Smooth muscle cell (in vitro differentiated cells): ENCODE measurements at regions not wholly inside any gene's neighbourhood (a gene's known extent, or its start where the extent isn't known, plus 50 kb on each side); places are given as distances from the start of the nearest gene placed in this dataset.
"Not testable (repeated sequence)": the region's sequence is repeated elsewhere in the genome, so short reads cannot be mapped to it uniquely, and the experiment has no call there.

Source experiments
- DNase-seq: peaks from one replicate; lab custom pipeline; 2025; ENCODE audit not compliant: unreplicated experiment; lab: John Stamatoyannopoulos, UW
- H2AFZ ChIP-seq: fragments of 200-600 bp; sonication (generic); 2 replicates; pipeline ENCODE4 v1.6.0; 2016; ENCODE audit warnings: antibody characterized with exemption, low read depth, mild to moderate bottlenecking
- H3F3A ChIP-seq: fragments of 200-600 bp; sonication (generic); 2 replicates; pipeline ENCODE4 v1.6.0; 2017; ENCODE audit warnings: antibody characterized with exemption, low read depth
- H3K27ac ChIP-seq: fragments of 200-600 bp; sonication (generic); 2 replicates; pipeline ENCODE4 v1.5.1; 2016; ENCODE audit warnings: low read depth, mild to moderate bottlenecking
- H3K27me3 ChIP-seq: fragments of 200-600 bp; sonication (generic); 2 replicates; pipeline ENCODE4 v1.6.1; 2016; ENCODE audit warnings: low read depth, mild to moderate bottlenecking
- H3K36me3 ChIP-seq: fragments of 200-600 bp; sonication (generic); 2 replicates; pipeline ENCODE4 v1.5.1; 2016; ENCODE audit warnings: low read depth
- H3K4me1 ChIP-seq: fragments of 200-600 bp; sonication (generic); 2 replicates; pipeline ENCODE4 v1.5.1; 2016; ENCODE audit warnings: low read depth
- H3K4me2 ChIP-seq: fragments of 200-600 bp; sonication (generic); 2 replicates; pipeline ENCODE4 v1.6.0; 2016; ENCODE audit warnings: mild to moderate bottlenecking
- H3K4me3 ChIP-seq: fragments of 200-600 bp; sonication (generic); 2 replicates; pipeline ENCODE4 v1.5.1; 2016; ENCODE audit warnings: mild to moderate bottlenecking
- H3K79me2 ChIP-seq: fragments of 200-600 bp; sonication (generic); 2 replicates; pipeline ENCODE4 v1.6.0; 2016; ENCODE audit warnings: low read depth, mild to moderate bottlenecking
- H3K9ac ChIP-seq: fragments of 200-600 bp; sonication (generic); 2 replicates; pipeline ENCODE4 v1.6.0; 2016; ENCODE audit warnings: low read depth
- H3K9me3 ChIP-seq: fragments of 200-600 bp; sonication (generic); replicated peaks from 2 replicates; pipeline ENCODE4 v1.5.1; 2016; ENCODE audit warnings: low read depth
- H4K20me1 ChIP-seq: fragments of 200-600 bp; sonication (generic); 2 replicates; pipeline ENCODE4 v1.6.0; 2016; ENCODE audit warnings: low read depth
- WGBS: methylation state at CpG from one replicate; pipeline ENCODE4 v1.1.7; 2016; ENCODE audit warnings: low lambda C conversion rate; 5-methylcytosine and 5-hydroxymethylcytosine counted together
- TF ChIP-seq, protein P1 (sequence below): fragments of 200-600 bp; sonication (generic); IDR thresholded peaks from 2 replicates; pipeline ENCODE4 v1.5.1; 2017; ENCODE audit warnings: borderline replicate concordance, mild to moderate bottlenecking, antibody characterized with exemption; ENCODE audit not compliant: insufficient read depth, poor library complexity, severe bottlenecking

DNA sequence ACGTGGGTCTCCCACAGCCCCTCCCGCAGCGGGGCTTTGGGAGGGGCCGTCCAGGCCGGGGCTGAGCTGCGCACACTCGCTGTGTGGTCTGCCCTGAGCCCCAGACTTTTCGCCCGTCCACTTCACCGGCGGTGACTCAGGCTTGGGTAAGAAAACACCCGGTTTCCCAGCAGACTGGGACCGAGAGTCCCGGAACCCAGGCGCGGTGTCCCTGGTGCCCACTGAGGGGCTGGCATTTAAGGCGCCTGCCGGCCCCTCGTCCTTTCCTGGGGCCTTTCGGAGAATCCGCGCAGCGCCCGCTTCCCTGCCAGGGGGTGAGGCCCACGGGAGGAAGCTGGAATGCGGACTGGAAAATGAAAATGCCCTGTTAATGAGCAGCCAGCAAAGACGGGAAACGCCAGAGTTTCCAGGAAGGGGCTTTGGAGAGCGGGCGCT is 100.3 kb downstream of the C16orf95 start:
- H3K4me2 ChIP-seq = no peak overlapping the region
- H3K27me3 ChIP-seq = no peaks in the 10 kb centered on the region
- no peaks in the 10 kb centered on the region for H4K20me1 ChIP-seq
- 95% methylated on average over 30 of the region's 30 CpGs for WGBS
- no peak overlapping the region for H3K9ac ChIP-seq
- no peak overlapping the region for H2AFZ ChIP-seq
- H3K36me3 ChIP-seq = no peaks in the 10 kb centered on the region
- H3K27ac ChIP-seq = no peak overlapping the region
- TF ChIP-seq, protein P1, sequence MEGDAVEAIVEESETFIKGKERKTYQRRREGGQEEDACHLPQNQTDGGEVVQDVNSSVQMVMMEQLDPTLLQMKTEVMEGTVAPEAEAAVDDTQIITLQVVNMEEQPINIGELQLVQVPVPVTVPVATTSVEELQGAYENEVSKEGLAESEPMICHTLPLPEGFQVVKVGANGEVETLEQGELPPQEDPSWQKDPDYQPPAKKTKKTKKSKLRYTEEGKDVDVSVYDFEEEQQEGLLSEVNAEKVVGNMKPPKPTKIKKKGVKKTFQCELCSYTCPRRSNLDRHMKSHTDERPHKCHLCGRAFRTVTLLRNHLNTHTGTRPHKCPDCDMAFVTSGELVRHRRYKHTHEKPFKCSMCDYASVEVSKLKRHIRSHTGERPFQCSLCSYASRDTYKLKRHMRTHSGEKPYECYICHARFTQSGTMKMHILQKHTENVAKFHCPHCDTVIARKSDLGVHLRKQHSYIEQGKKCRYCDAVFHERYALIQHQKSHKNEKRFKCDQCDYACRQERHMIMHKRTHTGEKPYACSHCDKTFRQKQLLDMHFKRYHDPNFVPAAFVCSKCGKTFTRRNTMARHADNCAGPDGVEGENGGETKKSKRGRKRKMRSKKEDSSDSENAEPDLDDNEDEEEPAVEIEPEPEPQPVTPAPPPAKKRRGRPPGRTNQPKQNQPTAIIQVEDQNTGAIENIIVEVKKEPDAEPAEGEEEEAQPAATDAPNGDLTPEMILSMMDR = no peak
- no peaks in the 10 kb centered on the region for H3K4me1 ChIP-seq
- no peaks in the 10 kb centered on the region for H3K79me2 ChIP-seq
- no peaks in the 10 kb centered on the region for H3F3A ChIP-seq
- no peak for DNase-seq
- no peak overlapping the region for H3K4me3 ChIP-seq
- no peaks in the 10 kb centered on the region for H3K9me3 ChIP-seq

DNA sequence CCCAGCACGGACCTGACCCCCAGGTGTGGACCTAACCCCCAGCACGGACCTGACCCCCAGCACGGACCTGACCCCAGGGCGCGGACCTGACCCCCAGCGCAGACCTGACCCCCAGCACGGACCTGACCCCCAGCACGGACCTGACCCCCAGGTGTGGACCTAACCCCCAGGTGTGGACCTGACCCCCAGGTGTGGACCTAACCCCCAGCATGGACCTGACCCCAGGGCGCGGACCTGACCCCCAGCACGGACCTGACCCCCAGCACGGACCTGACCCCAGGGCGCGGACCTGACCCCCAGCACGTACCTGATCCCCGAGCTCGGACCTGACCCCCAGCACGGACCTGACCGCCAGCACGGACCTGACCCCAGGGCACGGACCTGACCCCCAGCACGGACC is 99.4 kb downstream of the C16orf95 start:
- 100% methylated on average over 9 of the region's 22 CpGs for WGBS
- H2AFZ ChIP-seq, H3K4me2 ChIP-seq, H3K4me3 ChIP-seq, H3F3A ChIP-seq, H3K9me3 ChIP-seq, DNase-seq, H3K36me3 ChIP-seq, H3K27me3 ChIP-seq, H3K4me1 ChIP-seq, H3K79me2 ChIP-seq, H4K20me1 ChIP-seq, H3K27ac ChIP-seq, H3K9ac ChIP-seq: not testable (repeated sequence)

DNA sequence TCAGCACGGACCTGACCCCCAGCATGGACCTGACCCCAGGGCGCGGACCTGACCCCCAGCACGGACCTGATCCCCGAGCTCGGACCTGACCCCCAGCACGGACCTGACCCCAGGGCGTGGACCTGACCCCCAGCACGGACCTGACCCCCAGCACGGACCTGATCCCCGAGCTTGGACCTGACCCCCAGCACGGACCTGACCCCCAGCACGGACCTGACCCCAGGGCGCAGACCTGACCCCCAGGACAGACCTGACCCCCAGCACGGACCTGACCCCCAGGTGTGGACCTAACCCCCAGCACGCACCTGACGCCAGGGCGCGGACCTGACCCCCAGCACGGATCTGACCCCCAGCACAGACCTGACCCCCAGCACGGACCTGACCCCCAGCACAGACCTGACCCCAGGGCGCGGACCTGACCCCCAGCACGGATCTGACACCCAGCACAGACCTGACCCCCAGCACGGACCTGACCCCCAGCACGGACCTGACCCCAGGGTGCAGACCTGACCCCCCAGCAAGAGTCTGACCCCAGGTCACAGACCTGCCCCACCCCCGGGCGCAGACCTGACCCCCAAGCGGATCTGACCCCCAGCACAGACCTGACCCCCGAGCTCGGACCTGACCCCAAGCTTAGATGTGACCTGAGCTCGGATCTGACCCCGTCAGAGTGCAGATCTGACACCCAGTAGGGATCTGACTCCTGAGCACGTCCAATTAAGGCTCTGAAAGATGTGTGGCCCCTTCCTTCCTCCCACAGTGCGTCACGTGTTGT is 98.7 kb downstream of the C16orf95 start:
- no peaks in the 10 kb centered on the region for H3K79me2 ChIP-seq
- no peak overlapping the region for H3K9ac ChIP-seq
- TF ChIP-seq, protein P1 = no peak
- no peaks in the 10 kb centered on the region for H3K4me1 ChIP-seq
- H3K36me3 ChIP-seq = no peaks in the 10 kb centered on the region
- no peak overlapping the region for H3K4me3 ChIP-seq
- no peaks in the 10 kb centered on the region for H3K27me3 ChIP-seq
- H2AFZ ChIP-seq = no peak overlapping the region
- H3K27ac ChIP-seq = no peak overlapping the region
- H3K9me3 ChIP-seq = no peaks in the 10 kb centered on the region
- no peak for DNase-seq
- H4K20me1 ChIP-seq = no peaks in the 10 kb centered on the region
- 89% methylated on average over 16 of the region's 36 CpGs for WGBS
- no peak overlapping the region for H3K4me2 ChIP-seq
- no peaks in the 10 kb centered on the region for H3F3A ChIP-seq

DNA sequence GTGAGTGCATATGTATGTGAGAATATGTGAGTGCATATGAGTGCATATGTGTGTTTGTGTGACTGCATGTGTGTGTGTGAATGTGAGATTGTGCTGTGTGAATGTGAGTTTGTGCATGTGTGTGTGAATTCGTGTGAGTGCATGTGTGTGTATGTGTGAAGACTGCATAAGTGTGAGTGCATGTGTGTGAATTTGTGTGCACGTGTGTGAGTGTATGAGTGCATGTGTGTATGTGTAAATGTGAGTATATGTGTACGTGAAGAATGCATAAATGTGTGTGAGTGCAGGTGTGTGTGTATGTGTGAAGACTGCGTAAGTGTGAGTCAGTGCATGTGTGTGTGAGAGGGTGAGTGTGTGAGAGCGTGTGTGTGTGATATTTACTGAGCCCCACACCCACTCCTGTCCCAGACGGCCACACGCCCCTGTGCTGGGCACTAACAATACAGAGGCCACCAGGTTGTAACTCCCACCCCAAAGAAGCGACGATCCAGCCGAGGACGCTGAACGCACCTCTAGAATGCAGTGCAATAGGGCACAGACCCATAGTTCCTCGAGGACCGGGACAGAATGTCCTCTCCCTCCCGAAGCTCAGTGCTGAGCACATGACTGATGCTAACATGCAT is 97.8 kb downstream of the C16orf95 start:
- DNase-seq = no peak
- Histone ChIP-seq H3K4me1 (no peaks in the 10 kb centered on the region), H3F3A (no peaks in the 10 kb centered on the region), H2AFZ (no peak overlapping the region), H3K36me3 (no peaks in the 10 kb centered on the region), H3K9ac (no peak overlapping the region), H3K4me2 (no peak overlapping the region), H4K20me1 (no peaks in the 10 kb centered on the region), H3K9me3 (no peaks in the 10 kb centered on the region), H3K79me2 (no peaks in the 10 kb centered on the region), H3K27ac (no peak overlapping the region), H3K27me3 (no peaks in the 10 kb centered on the region), H3K4me3 (no peak overlapping the region)
- WGBS = 89% methylated on average over 15 of the region's 15 CpGs
- TF ChIP-seq, protein P1 = no peak
